HG03439 (cell line): ENCODE measurements at regions not wholly inside any gene's neighbourhood (a gene's known extent, or its start where the extent isn't known, plus 50 kb on each side); places are given as distances from the start of the nearest gene placed in this dataset.
"Not testable (repeated sequence)": the region's sequence is repeated elsewhere in the genome, so short reads cannot be mapped to it uniquely, and the experiment has no call there.

Source experiments
- ATAC-seq: cut with Tn5 transposase; IDR thresholded peaks from one replicate; pipeline ENCODE4 v1.9.1; 2021; ENCODE audit warnings: mild to moderate bottlenecking, moderate library complexity; ENCODE audit not compliant: unreplicated experiment

- ATAC-seq, result no peak
Observed at GRCh38 chr6:2611092-2611491, 139.6 kb downstream of the MYLK4 start.

DNA sequence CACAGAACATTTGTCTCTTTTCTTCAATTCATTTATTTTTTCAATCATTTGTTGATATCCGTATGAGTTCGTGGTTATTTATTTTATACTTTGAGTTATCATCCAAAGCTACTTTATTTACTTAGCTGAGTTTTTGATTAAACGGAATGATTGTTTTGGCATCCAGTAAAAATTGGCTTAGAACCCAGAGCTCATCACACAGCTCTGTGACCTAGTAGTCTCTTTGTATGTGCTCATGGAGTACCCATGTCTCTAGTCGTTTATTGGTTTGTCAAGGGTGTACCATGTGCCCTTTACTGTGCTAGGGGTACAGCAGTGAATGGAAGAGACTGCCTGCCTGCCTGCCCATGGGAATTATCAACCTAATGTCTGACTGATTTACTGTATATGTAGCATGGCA lies 142.2 kb downstream of the MYLK4 start:
- no peak for ATAC-seq

GRCh38 chr6:2600363-2600762 lies 150.4 kb downstream of the MYLK4 start:
- no peak for ATAC-seq

DNA sequence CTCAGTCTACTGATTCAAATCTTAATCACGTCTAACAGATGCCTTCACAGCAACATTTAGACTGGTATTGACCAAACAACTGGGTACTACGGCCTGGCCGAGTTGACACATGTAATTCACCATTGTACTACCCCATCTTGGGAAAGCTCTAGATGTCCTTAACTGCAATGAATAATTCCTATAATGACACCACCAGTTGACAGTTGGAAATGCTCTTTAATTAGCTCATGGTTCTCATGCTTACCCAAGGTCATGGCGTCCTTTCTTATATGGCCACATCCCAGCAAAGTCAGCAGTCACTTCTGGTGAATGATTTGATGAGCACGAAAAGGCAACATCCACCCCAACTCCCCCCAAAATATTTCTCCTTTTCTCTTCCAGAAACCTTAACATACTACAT lies 150.9 kb downstream of the MYLK4 start:
- ATAC-seq, result no peak

DNA sequence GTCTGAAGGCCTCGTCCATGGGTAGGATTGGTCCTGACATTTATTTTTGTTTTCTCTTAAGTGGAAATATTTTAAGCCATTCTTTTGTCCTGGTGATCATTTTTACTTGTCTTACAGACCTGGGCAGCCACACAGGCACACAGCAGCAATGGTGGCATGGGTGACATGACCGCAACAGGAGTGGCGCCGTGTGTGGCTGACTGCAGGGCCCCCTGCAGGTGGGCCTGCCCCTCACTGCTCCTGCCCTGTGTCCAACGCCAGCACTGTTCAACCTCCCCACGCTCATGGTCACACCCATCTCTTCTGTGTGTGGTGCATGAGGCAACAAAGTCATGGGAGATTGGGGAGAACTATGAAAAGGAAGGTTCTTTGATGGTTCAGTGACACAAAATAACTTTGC lies 151.9 kb downstream of the MYLK4 start:
- ATAC-seq, result no peak

GRCh38 chr6:2597991-2598390 lies 152.7 kb downstream of the MYLK4 start:
- no peak for ATAC-seq

DNA sequence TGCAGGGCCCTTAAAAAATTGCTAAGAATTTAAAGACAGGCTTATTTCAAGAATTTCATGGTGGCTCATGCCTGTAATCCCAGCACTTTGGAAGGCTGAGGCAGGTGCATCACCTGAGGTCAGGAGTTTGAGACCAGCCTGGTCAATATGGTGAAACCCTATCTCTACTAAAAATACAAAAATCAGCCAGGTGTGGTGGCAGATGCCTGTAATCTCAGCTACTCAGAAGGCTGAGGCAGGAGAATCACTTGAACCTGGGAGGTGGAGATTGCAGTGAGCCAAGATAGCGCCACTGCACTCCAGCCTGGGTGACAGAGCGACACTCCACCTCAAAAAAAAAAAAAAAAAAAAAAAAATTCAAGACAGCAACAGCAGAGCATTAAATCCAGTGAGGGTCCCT lies 153.3 kb downstream of the MYLK4 start:
- ATAC-seq, result not testable (repeated sequence)

- no peak for ATAC-seq
Observed at GRCh38 chr6:2596222-2596621, 154.5 kb downstream of the MYLK4 start.

DNA sequence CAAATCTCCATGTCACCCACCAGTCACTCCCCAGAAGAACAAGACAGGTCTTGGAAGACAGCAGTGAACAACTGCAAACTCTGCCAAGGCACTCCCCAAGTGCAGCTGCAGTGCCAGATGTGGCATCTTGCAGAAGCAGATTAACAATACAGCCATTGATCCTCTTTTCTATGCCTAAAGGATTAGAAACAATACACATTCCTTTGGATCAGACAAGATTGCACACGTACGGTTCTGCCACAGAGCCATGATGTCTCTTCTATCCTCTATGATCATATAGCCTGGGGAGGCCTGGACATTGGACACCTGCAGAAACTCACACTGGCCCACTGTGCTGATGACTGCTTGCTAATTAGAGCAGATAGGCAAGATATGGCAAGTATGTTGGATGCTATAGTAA lies 155.9 kb downstream of the MYLK4 start:
- ATAC-seq, result no peak

- ATAC-seq, result no peak
Observed at GRCh38 chr6:2593167-2593566, 157.6 kb downstream of the MYLK4 start.

- no peak for ATAC-seq
Observed at GRCh38 chr6:2589171-2589661, 161.5 kb downstream of the MYLK4 start.

DNA sequence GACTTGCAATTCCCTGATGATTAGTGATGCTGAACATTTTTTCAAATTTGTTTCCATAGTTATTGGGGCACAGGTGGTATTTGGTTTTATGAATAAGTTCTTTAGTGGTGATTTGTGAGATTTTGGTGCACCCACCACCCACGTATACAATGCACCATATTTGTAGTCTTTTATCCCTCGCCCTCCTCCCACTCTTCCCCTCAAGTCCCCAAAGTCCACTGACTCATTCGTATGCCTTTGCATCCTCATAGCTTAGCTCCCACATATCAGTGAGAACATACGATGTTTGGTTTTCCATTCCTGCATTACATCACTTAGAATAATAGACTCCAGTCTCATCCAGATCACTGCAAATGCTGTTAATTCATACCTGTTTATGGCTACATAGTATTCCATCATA lies 167.3 kb downstream of the MYLK4 start:
- no peak for ATAC-seq

GRCh38 chr6:2582268-2582667 lies 168.5 kb downstream of the MYLK4 start:
- no peak for ATAC-seq

DNA sequence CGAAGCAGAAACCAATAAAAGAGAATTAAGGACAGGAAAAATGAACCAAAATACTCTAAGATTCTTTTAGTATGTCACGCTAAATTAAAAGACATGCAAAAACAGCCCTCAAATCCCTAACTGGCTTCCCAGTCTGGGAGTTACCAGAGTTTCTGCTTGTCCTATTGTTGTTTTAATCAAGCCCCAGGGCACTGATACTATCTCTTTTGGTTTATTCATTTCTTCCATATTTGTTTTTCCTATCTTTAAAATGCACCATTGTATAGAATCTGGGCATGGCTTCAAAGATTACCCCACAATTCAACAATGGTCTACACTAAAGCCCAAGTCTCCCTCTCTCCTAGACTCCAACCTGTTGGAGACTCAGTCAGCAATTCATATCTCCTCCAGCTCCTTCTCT lies 169.1 kb downstream of the MYLK4 start:
- ATAC-seq, result no peak

DNA sequence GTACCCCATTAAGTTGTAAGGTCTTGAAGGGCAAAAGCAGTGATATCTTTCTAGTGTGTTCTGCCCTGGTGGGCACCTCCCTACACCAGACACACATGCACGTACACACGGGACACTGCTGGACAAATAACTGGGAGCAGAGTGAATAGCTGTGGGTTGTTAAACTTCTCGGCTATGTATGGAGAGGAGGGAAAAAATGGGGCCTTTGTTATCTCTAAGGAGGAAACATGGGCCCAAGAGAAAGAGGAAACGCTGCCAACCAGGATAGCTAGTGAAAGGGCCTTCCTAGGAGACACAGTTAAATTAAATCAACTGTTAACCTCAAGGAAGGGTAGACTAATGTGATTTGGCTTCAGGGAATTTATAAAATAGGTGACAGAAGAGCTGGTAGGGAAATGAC lies 169.7 kb downstream of the MYLK4 start:
- ATAC-seq, result no peak

DNA sequence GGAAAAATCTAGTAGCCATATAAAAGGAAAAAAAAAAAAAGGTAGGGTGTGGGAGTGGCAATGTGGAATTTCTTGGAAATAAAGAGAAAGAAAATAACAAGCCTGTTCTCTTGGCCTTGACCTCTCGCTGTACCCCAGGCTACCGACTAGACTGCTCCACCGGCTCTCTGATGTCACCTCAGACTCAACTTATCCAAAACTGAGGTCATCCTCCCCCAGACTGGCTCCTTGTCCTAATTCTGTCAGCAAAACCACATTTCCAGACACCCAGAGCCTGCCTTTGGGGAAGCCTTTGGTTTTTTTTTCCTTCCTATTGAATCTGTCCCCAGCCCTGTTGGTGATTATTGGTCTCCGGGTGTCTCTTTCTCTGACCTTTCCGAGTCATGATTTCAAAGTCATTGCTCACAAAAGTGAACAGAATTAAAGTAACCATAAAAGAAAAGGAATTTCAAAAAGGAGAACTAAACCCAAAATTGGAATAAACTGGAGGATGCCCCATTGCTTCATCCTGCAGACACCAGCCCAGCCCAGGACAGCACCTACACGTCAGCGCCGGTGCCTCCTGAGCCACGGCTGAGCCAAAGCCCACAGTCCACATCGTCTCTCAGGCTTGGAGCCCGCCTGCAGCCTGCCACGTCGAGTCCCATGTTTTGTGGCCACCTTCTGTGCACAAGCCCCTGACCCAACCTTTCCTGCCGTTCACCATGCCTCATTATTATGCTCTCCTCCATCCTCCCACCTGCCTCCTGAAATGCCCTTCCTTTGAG lies 170.7 kb downstream of the MYLK4 start:
- ATAC-seq, result no peak

DNA sequence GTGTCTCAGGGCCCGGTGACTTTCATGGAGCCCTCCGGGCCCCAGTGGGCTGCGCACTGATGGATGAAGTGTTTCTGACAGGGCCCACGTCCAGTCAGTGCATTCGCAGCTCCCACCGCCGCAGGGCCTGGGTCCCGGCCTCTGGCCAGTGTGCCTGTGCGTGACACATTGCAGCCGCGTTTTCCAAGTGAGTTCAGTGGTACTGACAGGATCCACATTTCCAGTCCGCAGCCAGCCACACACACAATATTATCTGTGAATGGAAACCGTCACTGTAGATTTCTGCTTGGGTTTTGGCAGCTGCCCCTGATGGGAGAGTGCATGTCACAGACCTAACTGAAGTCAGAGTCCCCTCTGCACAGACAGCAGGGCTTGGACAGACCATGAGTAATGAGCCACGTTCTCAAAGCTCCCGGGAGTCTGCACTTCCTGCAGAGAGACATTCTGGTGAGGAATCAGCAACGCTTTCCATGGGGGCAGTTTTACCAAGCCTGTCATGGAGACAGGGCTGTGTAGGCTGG lies 171.4 kb downstream of the MYLK4 start:
- ATAC-seq, result no peak

- no peak for ATAC-seq
Observed at GRCh38 chr6:2578767-2579166, 172.0 kb downstream of the MYLK4 start.

GRCh38 chr6:2576499-2576898 lies 174.2 kb downstream of the MYLK4 start:
- ATAC-seq, result no peak

- ATAC-seq, result no peak
Observed at GRCh38 chr6:2575236-2575635, 175.5 kb downstream of the MYLK4 start.

GRCh38 chr6:2569420-2569819 lies 181.3 kb downstream of the MYLK4 start:
- ATAC-seq, result not testable (repeated sequence)

- no peak for ATAC-seq
Observed at GRCh38 chr6:2566048-2566447, 184.7 kb downstream of the MYLK4 start.

- no peak for ATAC-seq
Observed at GRCh38 chr6:2565499-2565898, 185.2 kb downstream of the MYLK4 start.
